Pancreas (tissue), 10 donors: ENCODE measurements at regions not wholly inside any gene's neighbourhood (a gene's known extent, or its start where the extent isn't known, plus 50 kb on each side); places are given as distances from the start of the nearest gene placed in this dataset.

Experiments
- ATAC-seq, 4 donors: fragments of 200-7000 bp; cut with Tn5 transposase; one replicate each; pipeline versions ENCODE4 v1.8.0 to v1.9.1; 2020; ENCODE audit warnings: mild to moderate bottlenecking in 4 of 4, moderate library complexity in 4 of 4
- DNase-seq, 6 donors: peaks; one replicate each; pipeline ENCODE4 v3.0.0-alpha.2; 2020
- FAIRE-seq: peaks from 2 replicates; lab custom pipeline; 2012; peaks lifted over from hg19 to GRCh38; lab: Jason Lieb, UNC
- H3K27ac ChIP-seq, 4 donors: fragments of 200-600 bp; sonication (generic); 1 replicate in 3 of 4; 2 replicates in 1 of 4; pipeline versions ENCODE4 v1.5.0 to v1.8.0; 2020
- H3K27me3 ChIP-seq, 4 donors: fragments of 200-600 bp; one replicate each; pipeline ENCODE4 v1.8.0; 2021
- H3K36me3 ChIP-seq, 3 donors: fragments of 200-600 bp; sonication (generic) in 1 of 3; one replicate each; pipeline versions ENCODE4 v1.5.0 to v1.8.0; 2020 to 2021
- H3K4me1 ChIP-seq, 3 donors: fragments of 200-600 bp; one replicate each; pipeline ENCODE4 v1.8.0; 2021
- H3K4me3 ChIP-seq, 4 donors: fragments of 200-600 bp; sonication (generic) in 2 of 4; one replicate each; pipeline versions ENCODE4 v1.5.0 to v1.8.0; 2020 to 2021
- H3K9me3 ChIP-seq, 4 donors: fragments of 200-600 bp; one replicate each; pipeline ENCODE4 v1.8.0; 2021
- WGBS, 2 donors: extraction: QIAGEN DNeasy Blood & Tissue Kit; methylation state at CpG; one replicate each; pipeline ENCODE4 v1.1.7; 2013; 5-methylcytosine and 5-hydroxymethylcytosine counted together
- intact Hi-C, 3 donors: fragments of 100-400 bp; cut with DNase I; formaldehyde crosslinking; loops; one replicate each; pipeline versions ENCODE4 v1.11.1 to v1.14.2; 2022
- TF ChIP-seq, protein P1 (sequence below), 4 donors: fragments of 200-600 bp; sonication (generic) in 3 of 4; IDR thresholded peaks; one replicate each; pipeline versions ENCODE4 v1.5.0 to v1.8.0; 2021; ENCODE audit warnings: antibody characterized with exemption in 4 of 4
- donor health status: healthy with polysubstance abuse.
- donor health status: DM: no; HTN: no; CAD: no; lungs with moderate emphysema.
- donor health status: DM: no; HTN: no; CAD: no.
- donor health status: control.
- donor health status: control.
- donor health status: Bipolar disorder and iron deficiency.
- donor health status: DM: yes; HTN: yes; CAD: no.
- donor health status: DM: no; HTN: no; CAD: no.
- donor health status: DM: no; HTN: no; CAD: no.
- donor health status: DM: yes; HTN: yes; CAD: no.

DNA sequence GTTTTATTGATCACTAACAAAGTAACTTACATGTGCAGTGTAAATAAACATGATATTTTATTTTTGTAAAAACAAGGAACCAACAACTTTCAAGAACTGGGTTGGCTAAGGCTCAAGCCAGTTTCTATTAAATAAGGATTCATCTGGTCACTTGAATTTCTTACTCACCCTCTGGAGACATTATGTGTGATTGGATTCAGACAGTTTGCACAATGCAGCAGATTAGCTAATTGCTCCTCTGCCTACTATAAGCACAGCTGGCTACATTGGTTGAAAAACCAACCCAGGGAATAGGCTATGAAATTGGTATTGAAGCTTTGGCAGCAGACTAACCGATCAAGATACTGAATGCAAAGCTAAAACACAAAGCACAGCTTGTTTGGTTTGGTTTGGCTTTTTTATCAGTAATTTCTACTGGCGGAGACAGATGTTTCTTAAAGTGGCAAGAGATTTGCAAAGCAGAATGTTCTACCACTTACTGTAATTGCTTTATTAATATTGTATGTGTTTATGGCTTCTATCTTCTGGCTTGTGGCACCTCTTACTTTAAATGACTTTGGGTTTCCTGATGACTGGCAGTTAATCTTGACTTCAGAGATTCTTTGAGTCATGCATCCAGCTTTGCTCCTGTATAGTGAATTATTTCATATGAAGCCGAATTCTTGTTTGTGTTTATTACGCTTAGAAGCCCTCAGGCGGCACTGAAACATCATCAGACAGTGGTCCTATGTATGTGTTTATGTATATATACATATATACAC lies 231.5 kb downstream of the MPDZ start:
- no peak overlapping the region for H3K4me3 ChIP-seq
- no peaks in the 10 kb centered on the region for H3K27me3 ChIP-seq
- TF ChIP-seq, protein P1, sequence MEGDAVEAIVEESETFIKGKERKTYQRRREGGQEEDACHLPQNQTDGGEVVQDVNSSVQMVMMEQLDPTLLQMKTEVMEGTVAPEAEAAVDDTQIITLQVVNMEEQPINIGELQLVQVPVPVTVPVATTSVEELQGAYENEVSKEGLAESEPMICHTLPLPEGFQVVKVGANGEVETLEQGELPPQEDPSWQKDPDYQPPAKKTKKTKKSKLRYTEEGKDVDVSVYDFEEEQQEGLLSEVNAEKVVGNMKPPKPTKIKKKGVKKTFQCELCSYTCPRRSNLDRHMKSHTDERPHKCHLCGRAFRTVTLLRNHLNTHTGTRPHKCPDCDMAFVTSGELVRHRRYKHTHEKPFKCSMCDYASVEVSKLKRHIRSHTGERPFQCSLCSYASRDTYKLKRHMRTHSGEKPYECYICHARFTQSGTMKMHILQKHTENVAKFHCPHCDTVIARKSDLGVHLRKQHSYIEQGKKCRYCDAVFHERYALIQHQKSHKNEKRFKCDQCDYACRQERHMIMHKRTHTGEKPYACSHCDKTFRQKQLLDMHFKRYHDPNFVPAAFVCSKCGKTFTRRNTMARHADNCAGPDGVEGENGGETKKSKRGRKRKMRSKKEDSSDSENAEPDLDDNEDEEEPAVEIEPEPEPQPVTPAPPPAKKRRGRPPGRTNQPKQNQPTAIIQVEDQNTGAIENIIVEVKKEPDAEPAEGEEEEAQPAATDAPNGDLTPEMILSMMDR (IDR thresholded peaks at IDR 0.05): no peak
- intact Hi-C loops: no loop called here
- DNase-seq: no peak
- no peaks in the 10 kb centered on the region for H3K4me1 ChIP-seq
- 72 to 82% methylated on average over 5 of the region's 5 CpGs for WGBS, 2 donors
- H3K36me3 ChIP-seq: no peaks in the 10 kb centered on the region
- no peak for FAIRE-seq
- no peak overlapping the region for H3K27ac ChIP-seq
- no peak for ATAC-seq
- H3K9me3 ChIP-seq: no peaks in the 10 kb centered on the region

DNA sequence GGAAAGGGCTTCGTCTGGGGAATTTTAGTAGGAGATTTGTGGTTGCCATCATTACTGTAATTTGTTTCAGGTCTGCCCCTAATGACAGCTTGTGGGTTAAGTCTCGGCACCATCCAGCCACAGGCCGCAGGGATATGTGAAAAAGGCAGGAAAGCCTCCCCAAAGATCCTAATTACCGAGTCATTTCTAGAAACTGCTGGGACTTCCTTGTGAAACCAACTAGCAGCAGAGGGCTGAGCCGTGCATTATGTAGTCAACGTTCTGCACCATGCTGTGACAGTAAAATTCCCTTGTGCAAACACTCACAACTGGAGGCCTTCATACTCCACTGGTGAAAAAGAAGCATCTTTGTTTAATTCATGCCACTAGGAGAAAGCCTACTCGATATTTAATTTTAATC lies 230.3 kb downstream of the MPDZ start:
- FAIRE-seq (no peak), DNase-seq (no peak), ATAC-seq (no peak)
- intact Hi-C loops: no loop called here
- Histone ChIP-seq H3K36me3 (no peaks in the 10 kb centered on the region), H3K4me1 (no peaks in the 10 kb centered on the region), H3K4me3 (no peak overlapping the region), H3K9me3 (no peaks in the 10 kb centered on the region), H3K27ac (no peak overlapping the region), H3K27me3 (no peaks in the 10 kb centered on the region)
- 66 to 72% methylated on average over 7 of the region's 7 CpGs for WGBS, 2 donors
- TF ChIP-seq, protein P1 (IDR thresholded peaks at IDR 0.05): no peak

DNA sequence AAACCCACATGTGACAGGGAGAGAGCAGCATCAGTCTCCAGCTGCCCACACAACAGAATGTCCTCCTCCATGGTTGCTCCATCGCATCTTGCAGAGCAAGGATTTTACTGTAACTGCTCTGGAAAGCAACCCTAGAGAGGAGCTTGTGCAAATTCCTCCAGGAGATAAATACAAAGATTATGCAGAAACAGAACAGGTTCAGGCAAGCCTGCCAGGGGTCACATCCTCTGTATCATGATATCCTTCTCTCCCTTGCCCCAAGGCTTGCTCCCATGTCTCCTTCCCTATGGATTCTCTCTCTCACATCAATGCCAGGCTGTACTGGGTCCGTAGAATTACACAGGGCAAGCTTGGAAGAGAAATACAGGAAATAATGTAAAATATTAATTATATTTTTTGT lies 226.0 kb downstream of the MPDZ start:
- 39 to 48% methylated on average over 2 of the region's 2 CpGs for WGBS, 2 donors
- DNase-seq (no peak), ATAC-seq (no peak), FAIRE-seq (no peak)
- H3K4me1 ChIP-seq: no peaks in the 10 kb centered on the region
- no peak overlapping the region for H3K4me3 ChIP-seq
- no peaks in the 10 kb centered on the region for H3K36me3 ChIP-seq
- H3K27me3 ChIP-seq: no peaks in the 10 kb centered on the region
- intact Hi-C loops: no loop called here
- TF ChIP-seq, protein P1 (IDR thresholded peaks at IDR 0.05): no peak
- no peaks in the 10 kb centered on the region for H3K9me3 ChIP-seq
- no peak overlapping the region for H3K27ac ChIP-seq

DNA sequence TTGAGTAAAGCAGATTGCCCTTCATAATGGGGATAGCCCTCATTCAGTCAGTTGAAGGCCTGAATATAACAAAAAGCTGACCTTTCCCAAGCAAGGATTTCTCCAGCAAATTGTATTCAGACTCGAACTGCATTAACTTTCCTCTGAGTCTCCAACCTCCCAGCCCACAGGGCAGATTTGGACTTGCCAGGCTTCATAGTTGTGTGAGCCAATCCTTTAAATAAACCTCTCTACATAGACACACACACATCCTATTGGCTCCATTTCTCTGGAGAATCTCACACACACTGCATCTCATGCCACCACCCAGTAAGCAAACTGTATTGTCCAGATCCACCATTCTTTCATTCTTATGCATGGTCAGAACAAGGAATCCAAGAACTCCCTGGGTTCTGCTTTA lies 225.1 kb downstream of the MPDZ start:
- Histone ChIP-seq H3K9me3 (no peaks in the 10 kb centered on the region), H3K27me3 (no peaks in the 10 kb centered on the region), H3K36me3 (no peaks in the 10 kb centered on the region), H3K27ac (no peak overlapping the region), H3K4me1 (no peaks in the 10 kb centered on the region), H3K4me3 (no peak overlapping the region)
- intact Hi-C loops: no loop called here
- WGBS, 2 donors: 32 to 61% methylated on average over 1 of the region's 1 CpG
- ATAC-seq (no peak), FAIRE-seq (no peak), DNase-seq (no peak)
- TF ChIP-seq, protein P1 (IDR thresholded peaks at IDR 0.05): no peak
